ENCODE measurements at regions not wholly inside any gene's neighbourhood (a gene's known extent, or its start where the extent isn't known, plus 50 kb on each side); places are given as distances from the start of the nearest gene placed in this dataset.
"Not testable (repeated sequence)": the region's sequence is repeated elsewhere in the genome, so short reads cannot be mapped to it uniquely, and the experiment has no call there.

DNA sequence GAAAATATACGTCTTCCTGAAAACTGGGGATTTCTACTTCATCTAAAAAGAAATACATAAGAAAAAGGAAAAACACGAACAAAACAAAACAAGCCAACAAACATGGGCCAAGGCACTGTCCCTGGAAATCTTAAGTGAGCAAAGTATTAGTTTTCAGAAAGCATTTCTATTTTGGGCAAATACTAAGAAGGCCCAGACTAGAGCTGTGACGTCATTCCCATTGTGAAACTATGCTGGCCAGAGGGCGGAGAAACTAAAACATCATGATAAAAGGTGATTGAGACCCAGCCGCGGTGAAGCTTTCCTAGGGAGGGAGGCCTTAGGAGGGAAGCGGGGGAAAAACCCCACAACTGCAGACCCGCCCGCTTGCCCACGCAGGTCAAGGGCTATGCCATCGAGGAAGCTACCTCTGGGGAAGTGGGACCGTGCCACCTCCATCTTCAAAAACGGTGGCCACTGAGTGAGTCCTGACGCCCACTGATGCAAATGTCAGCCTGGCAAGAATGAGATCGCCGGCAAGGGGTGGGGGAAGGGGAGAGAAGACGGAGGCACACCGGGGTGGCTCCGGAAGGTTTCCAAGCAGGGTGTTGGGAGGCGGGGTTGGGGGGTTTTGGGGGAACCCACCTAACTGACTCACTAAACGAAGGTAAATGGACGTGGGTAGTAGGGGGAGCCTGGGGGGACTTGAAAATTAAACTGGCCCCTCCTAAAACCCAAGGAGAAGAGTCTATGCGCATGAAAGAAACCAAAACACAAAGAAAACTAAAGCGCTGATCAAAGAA lies 1504.6 kb upstream of the DEFB115 start:
- H3K36me3 Mint-ChIP-seq (ENCODE audit: low read depth), result peaks cover 75% of the 10 kb centered on the region
- peaks cover 29% of the 10 kb centered on the region for H3K27me3 Mint-ChIP-seq (ENCODE audit: insufficient read depth, low read depth, poor library complexity)
- H3K9me3 Mint-ChIP-seq, result peaks cover 97% of the 10 kb centered on the region
- not testable (repeated sequence) for H4K20me1 ChIP-seq (replicated peaks; ENCODE audit: insufficient read depth); H3K36me3 ChIP-seq (ENCODE audit: insufficient read depth); H3K79me2 ChIP-seq (replicated peaks; ENCODE audit: insufficient read depth); H3K4me3 ChIP-seq; H3K9me2 ChIP-seq (ENCODE audit: insufficient read depth); H3F3A ChIP-seq (replicated peaks; ENCODE audit: low read depth); ATAC-seq; H3K4me1 ChIP-seq (ENCODE audit: insufficient read depth); H3K4me1 Mint-ChIP-seq; H3K27me3 ChIP-seq (ENCODE audit: insufficient read depth); H3K27ac Mint-ChIP-seq; H3K4me2 ChIP-seq; H3K27ac ChIP-seq (ENCODE audit: low read depth); H3K4me3 Mint-ChIP-seq; H2AFZ ChIP-seq; DNase-seq (ENCODE audit: low spot score)

DNA sequence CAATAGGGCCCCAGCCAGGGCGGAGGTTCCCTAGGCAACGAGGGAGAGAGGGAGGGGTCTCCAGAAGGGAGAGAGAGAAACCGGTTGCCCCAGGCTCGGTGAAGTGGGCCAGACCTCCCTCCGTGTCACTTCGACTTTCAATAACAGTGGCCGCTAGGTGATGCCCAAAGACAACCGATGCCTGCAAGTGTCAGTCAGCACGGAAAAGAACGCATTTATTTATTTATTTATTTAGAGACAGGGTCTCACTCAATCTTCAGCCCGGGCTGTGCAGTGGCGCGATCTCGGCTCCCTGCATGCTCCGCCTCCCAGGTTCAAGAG lies 1504.1 kb upstream of the DEFB115 start:
- not testable (repeated sequence) for H3K27ac ChIP-seq (ENCODE audit: low read depth); ATAC-seq; H3K4me3 Mint-ChIP-seq; H3K27ac Mint-ChIP-seq; H4K20me1 ChIP-seq (replicated peaks; ENCODE audit: insufficient read depth); H3K36me3 ChIP-seq (ENCODE audit: insufficient read depth); H3F3A ChIP-seq (replicated peaks; ENCODE audit: low read depth); H3K4me2 ChIP-seq; H2AFZ ChIP-seq; H3K4me1 Mint-ChIP-seq; H3K4me1 ChIP-seq (ENCODE audit: insufficient read depth); H3K4me3 ChIP-seq; H3K9me2 ChIP-seq (ENCODE audit: insufficient read depth); H3K27me3 ChIP-seq (ENCODE audit: insufficient read depth); H3K79me2 ChIP-seq (replicated peaks; ENCODE audit: insufficient read depth)
- peak; percentile 3 for DNase-seq (ENCODE audit: low spot score)
- Mint-ChIP-seq H3K9me3 (peaks cover 96% of the 10 kb centered on the region), H3K36me3 (ENCODE audit: low read depth) (peaks cover 77% of the 10 kb centered on the region), H3K27me3 (ENCODE audit: insufficient read depth, low read depth, poor library complexity) (peaks cover 29% of the 10 kb centered on the region)

DNA sequence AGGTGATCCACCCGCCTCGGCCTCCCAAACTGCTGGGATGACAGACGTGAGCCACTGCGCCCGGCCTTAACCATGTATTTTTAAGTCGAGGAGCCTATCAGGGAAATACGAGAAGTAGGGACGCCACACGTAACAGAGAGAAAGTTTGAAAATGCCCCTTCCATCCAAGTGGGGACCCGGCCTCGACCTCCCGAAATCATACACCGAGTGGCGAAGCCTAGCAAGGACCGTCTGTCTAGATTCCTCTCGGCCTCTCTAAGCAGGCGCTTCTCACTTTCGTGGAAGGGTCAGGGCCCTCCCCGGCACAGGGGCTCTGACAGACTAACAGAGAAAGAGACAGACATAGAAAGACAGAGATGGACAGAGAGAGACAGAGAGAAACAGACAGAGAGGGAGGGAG lies 1503.6 kb upstream of the DEFB115 start:
- H3K27me3 Mint-ChIP-seq (ENCODE audit: insufficient read depth, low read depth, poor library complexity), result peaks cover 29% of the 10 kb centered on the region
- peaks cover 79% of the 10 kb centered on the region for H3K36me3 Mint-ChIP-seq (ENCODE audit: low read depth)
- H3F3A ChIP-seq (replicated peaks; ENCODE audit: low read depth); H3K4me1 ChIP-seq (ENCODE audit: insufficient read depth); H3K79me2 ChIP-seq (replicated peaks; ENCODE audit: insufficient read depth); H3K4me2 ChIP-seq; H3K4me1 Mint-ChIP-seq; H3K9me2 ChIP-seq (ENCODE audit: insufficient read depth); H3K4me3 Mint-ChIP-seq; DNase-seq (ENCODE audit: low spot score); H3K27me3 ChIP-seq (ENCODE audit: insufficient read depth); H3K27ac ChIP-seq (ENCODE audit: low read depth); H3K4me3 ChIP-seq; H2AFZ ChIP-seq; H3K27ac Mint-ChIP-seq; H4K20me1 ChIP-seq (replicated peaks; ENCODE audit: insufficient read depth); H3K36me3 ChIP-seq (ENCODE audit: insufficient read depth); ATAC-seq: not testable (repeated sequence)
- H3K9me3 Mint-ChIP-seq, result peaks cover 95% of the 10 kb centered on the region

DNA sequence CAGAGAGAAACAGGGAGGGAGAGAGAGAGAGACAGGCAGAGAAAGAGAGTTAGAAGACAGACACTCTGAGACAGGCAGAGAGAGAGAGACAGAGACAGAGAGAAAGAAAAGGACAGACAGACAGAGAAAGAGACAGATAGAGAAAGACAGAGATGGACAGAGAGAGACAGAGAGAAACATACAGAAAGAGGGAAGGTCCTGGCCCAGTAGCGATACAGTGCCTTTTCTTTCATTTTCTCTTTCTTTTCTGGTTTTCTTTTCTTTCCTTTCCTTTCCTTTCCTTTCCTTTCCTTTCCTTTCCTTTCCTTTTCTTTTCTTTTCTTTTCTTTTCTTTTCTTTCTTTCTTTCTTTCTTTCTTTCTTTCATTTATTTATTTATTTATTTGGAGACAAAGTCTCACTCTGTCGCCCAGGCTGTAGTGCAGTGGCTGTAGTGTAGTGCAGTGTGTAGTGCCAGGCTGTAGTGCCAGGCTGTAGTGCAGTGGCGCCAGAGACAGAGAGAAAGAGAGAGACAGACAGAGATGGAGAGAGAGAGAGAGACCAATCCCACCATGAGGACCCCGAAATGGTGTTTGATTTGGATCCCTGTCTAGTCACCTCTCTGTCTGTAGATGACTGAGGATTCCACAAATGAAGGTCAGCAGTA lies 1501.5 kb upstream of the DEFB115 start:
- not testable (repeated sequence) for DNase-seq (ENCODE audit: low spot score); H3F3A ChIP-seq (replicated peaks; ENCODE audit: low read depth); H3K27ac ChIP-seq (ENCODE audit: low read depth); H3K79me2 ChIP-seq (replicated peaks; ENCODE audit: insufficient read depth); H3K4me1 Mint-ChIP-seq; H3K4me1 ChIP-seq (ENCODE audit: insufficient read depth); H3K4me3 Mint-ChIP-seq; H3K36me3 ChIP-seq (ENCODE audit: insufficient read depth); ATAC-seq; H3K4me2 ChIP-seq; H4K20me1 ChIP-seq (replicated peaks; ENCODE audit: insufficient read depth); H3K9me2 ChIP-seq (ENCODE audit: insufficient read depth); H3K4me3 ChIP-seq; H3K27ac Mint-ChIP-seq; H2AFZ ChIP-seq; H3K27me3 ChIP-seq (ENCODE audit: insufficient read depth)
- Mint-ChIP-seq H3K36me3 (ENCODE audit: low read depth) (peaks cover 70% of the 10 kb centered on the region), H3K27me3 (ENCODE audit: insufficient read depth, low read depth, poor library complexity) (peaks cover 29% of the 10 kb centered on the region), H3K9me3 (peaks cover 94% of the 10 kb centered on the region)

All from GM23338 (cell line).